ENCODE measurements at regions not wholly inside any gene's neighbourhood (a gene's known extent, or its start where the extent isn't known, plus 50 kb on each side); places are given as distances from the start of the nearest gene placed in this dataset.

- no peak for DNase-seq
Observed at GRCh38 chr2:144280009-144280408, 239.9 kb downstream of the ZEB2 start.

- no peak for DNase-seq
Observed at GRCh38 chr2:144279165-144279564, 240.8 kb downstream of the ZEB2 start.

GRCh38 chr2:144277622-144278354 lies 242.1 kb downstream of the ZEB2 start:
- no peak for DNase-seq

- DNase-seq: no peak
Observed at GRCh38 chr2:144275340-144275739, 244.6 kb downstream of the ZEB2 start.

GRCh38 chr2:144274131-144274530 lies 245.8 kb downstream of the ZEB2 start:
- DNase-seq: no peak

- DNase-seq: no peak
Observed at GRCh38 chr2:144270951-144271350, 249.0 kb downstream of the ZEB2 start.

- no peak for DNase-seq
Observed at GRCh38 chr2:144268036-144268678, 251.8 kb downstream of the ZEB2 start.

- DNase-seq: peak; percentile 40
Observed at GRCh38 chr2:144267239-144267638, 252.7 kb downstream of the ZEB2 start.

- DNase-seq: no peak
Observed at GRCh38 chr2:144265654-144266053, 254.3 kb downstream of the ZEB2 start.

- no peak for DNase-seq
Observed at GRCh38 chr2:144261966-144262365, 258.0 kb downstream of the ZEB2 start.

GRCh38 chr2:144261336-144261735 lies 258.6 kb downstream of the ZEB2 start:
- peak; percentile 12 for DNase-seq

GRCh38 chr2:144259332-144259731 lies 260.6 kb downstream of the ZEB2 start:
- no peak for DNase-seq

- no peak for DNase-seq
Observed at GRCh38 chr2:144258154-144258553, 261.8 kb downstream of the ZEB2 start.

- no peak for DNase-seq
Observed at GRCh38 chr2:144256996-144257707, 262.8 kb downstream of the ZEB2 start.

GRCh38 chr2:144254342-144255235 lies 265.3 kb downstream of the ZEB2 start:
- DNase-seq: no peak

GRCh38 chr2:144253743-144254142 lies 266.2 kb downstream of the ZEB2 start:
- DNase-seq: no peak

GRCh38 chr2:144252694-144253093 lies 267.2 kb downstream of the ZEB2 start:
- no peak for DNase-seq

- no peak for DNase-seq
Observed at GRCh38 chr2:144249035-144249637, 270.8 kb downstream of the ZEB2 start.

GRCh38 chr2:144248350-144249034 lies 271.4 kb downstream of the ZEB2 start:
- DNase-seq: no peak

GRCh38 chr2:144244938-144245337 lies 275.0 kb downstream of the ZEB2 start:
- no peak for DNase-seq

GRCh38 chr2:144242311-144242710 lies 277.6 kb downstream of the ZEB2 start:
- no peak for DNase-seq

GRCh38 chr2:144241801-144242200 lies 278.1 kb downstream of the ZEB2 start:
- no peak for DNase-seq
